GM12864 (cell line): ENCODE measurements at regions not wholly inside any gene's neighbourhood (a gene's known extent, or its start where the extent isn't known, plus 50 kb on each side); places are given as distances from the start of the nearest gene placed in this dataset.
"Not testable (repeated sequence)": the region's sequence is repeated elsewhere in the genome, so short reads cannot be mapped to it uniquely, and the experiment has no call there.

Source experiments
- DNase-seq: peaks from one replicate; pipeline ENCODE4 v3.0.0-alpha.2; 2011; ENCODE audit warnings: low read depth
- H3K4me3 ChIP-seq: 2 replicates; pipeline ENCODE4 v1.5.1; 2011; ENCODE audit warnings: mild to moderate bottlenecking, low read depth, low read length, control low read depth
- CTCF ChIP-seq: IDR thresholded peaks from 2 replicates; pipeline ENCODE4 v1.5.1; 2011; ENCODE audit warnings: low read depth, mild to moderate bottlenecking, moderate library complexity, low read length, control low read depth, inconsistent platforms; ENCODE audit errors: missing control alignments

- no peak overlapping the region for H3K4me3 ChIP-seq
- TF ChIP-seq CTCF, result no peak
- no peak for DNase-seq
Observed at GRCh38 chr6:140794544-140794943, 1338.2 kb upstream of the GJE1 start.

- H3K4me3 ChIP-seq, result no peak overlapping the region
- no peak for DNase-seq
- TF ChIP-seq CTCF, result no peak
Observed at GRCh38 chr6:140790109-140790508, 1342.6 kb upstream of the GJE1 start.

- H3K4me3 ChIP-seq, result no peak overlapping the region
- TF ChIP-seq CTCF, result no peak
- no peak for DNase-seq
Observed at GRCh38 chr6:140789466-140789865, 1343.3 kb upstream of the GJE1 start.

- DNase-seq, result no peak
- TF ChIP-seq CTCF, result no peak
- no peak overlapping the region for H3K4me3 ChIP-seq
Observed at GRCh38 chr6:140785926-140786325, 1346.8 kb upstream of the GJE1 start.

GRCh38 chr6:140784573-140784972 is 1348.2 kb upstream of the GJE1 start:
- DNase-seq, result no peak
- no peak for TF ChIP-seq CTCF
- no peak overlapping the region for H3K4me3 ChIP-seq

GRCh38 chr6:140783504-140783903 is 1349.2 kb upstream of the GJE1 start:
- not testable (repeated sequence) for H3K4me3 ChIP-seq, DNase-seq

GRCh38 chr6:140782941-140783340 is 1349.8 kb upstream of the GJE1 start:
- no peak for TF ChIP-seq CTCF
- no peak for DNase-seq
- H3K4me3 ChIP-seq, result no peak overlapping the region
